ENCODE measurements at regions not wholly inside any gene's neighbourhood (a gene's known extent, or its start where the extent isn't known, plus 50 kb on each side); places are given as distances from the start of the nearest gene placed in this dataset.
"Not testable (repeated sequence)": the region's sequence is repeated elsewhere in the genome, so short reads cannot be mapped to it uniquely, and the experiment has no call there.

GRCh38 chrY:4362455-4362854 lies 637.6 kb upstream of the PCDH11Y start:
- not testable (repeated sequence) for H3K36me3 Mint-ChIP-seq (ENCODE audit: low read depth, unreplicated experiment); DNase-seq (ENCODE audit: low spot score); H3K9me3 Mint-ChIP-seq (ENCODE audit: unreplicated experiment); H3K27ac Mint-ChIP-seq (ENCODE audit: unreplicated experiment); H3K27me3 Mint-ChIP-seq (ENCODE audit: unreplicated experiment); H3K4me1 Mint-ChIP-seq (ENCODE audit: unreplicated experiment); H3K4me3 Mint-ChIP-seq (ENCODE audit: unreplicated experiment)

DNA sequence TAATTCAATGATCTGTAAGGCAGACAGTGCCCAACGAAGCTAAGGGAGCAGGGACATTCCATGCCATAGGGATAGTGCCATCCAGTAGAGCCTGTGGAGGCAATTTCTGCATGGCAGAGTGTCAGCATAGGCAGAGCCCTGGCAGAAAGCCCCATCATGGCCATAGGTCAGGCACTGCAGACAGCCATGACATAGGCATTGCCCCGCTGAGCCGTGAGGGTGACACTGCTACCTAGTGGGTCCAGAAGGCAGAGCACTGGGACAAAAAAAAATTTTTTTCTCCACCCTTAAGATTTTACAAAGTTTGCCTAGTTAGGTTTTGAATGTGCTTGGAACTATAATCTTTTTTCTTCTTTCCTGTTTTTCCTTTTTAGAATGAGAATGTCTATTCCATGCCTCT lies 596.3 kb upstream of the PCDH11Y start:
- H3K36me3 Mint-ChIP-seq (ENCODE audit: low read depth, unreplicated experiment); H3K9me3 Mint-ChIP-seq (ENCODE audit: unreplicated experiment); H3K27ac Mint-ChIP-seq (ENCODE audit: unreplicated experiment); H3K4me1 Mint-ChIP-seq (ENCODE audit: unreplicated experiment); H3K4me3 Mint-ChIP-seq (ENCODE audit: unreplicated experiment); H3K27me3 Mint-ChIP-seq (ENCODE audit: unreplicated experiment): not testable (repeated sequence)
- peak; percentile 2 for DNase-seq (ENCODE audit: low spot score)

All from endothelial cell (in vitro differentiated cells).